ENCODE measurements at regions not wholly inside any gene's neighbourhood (a gene's known extent, or its start where the extent isn't known, plus 50 kb on each side); places are given as distances from the start of the nearest gene placed in this dataset.

GRCh38 chr17:51540151-51540550 lies 279.8 kb downstream of the UTP18 start:
- DNase-seq (ENCODE audit: insufficient read length, low spot score) (no peak), FAIRE-seq (no peak)

GRCh38 chr17:51541215-51541614 lies 280.9 kb downstream of the UTP18 start:
- DNase-seq (ENCODE audit: insufficient read length, low spot score) (no peak), FAIRE-seq (no peak)

GRCh38 chr17:51546114-51546513 lies 285.8 kb downstream of the UTP18 start:
- FAIRE-seq = no peak

GRCh38 chr17:51548125-51548524 lies 287.8 kb downstream of the UTP18 start:
- no peak for DNase-seq (ENCODE audit: insufficient read length, low spot score)
- no peak for FAIRE-seq

More at GRCh38 chr17:51546114-51546513, 285.8 kb downstream of the UTP18 start:
- no peak for DNase-seq (ENCODE audit: insufficient read length, low spot score)

GRCh38 chr17:51555153-51555552 lies 294.8 kb downstream of the UTP18 start:
- no peak for FAIRE-seq
- DNase-seq (ENCODE audit: insufficient read length, low spot score) = no peak

- DNase-seq (ENCODE audit: insufficient read length, low spot score) (no peak), FAIRE-seq (no peak)
Measured at GRCh38 chr17:51559778-51560177, 299.4 kb downstream of the UTP18 start.

GRCh38 chr17:51560398-51560797 lies 300.1 kb downstream of the UTP18 start:
- DNase-seq (ENCODE audit: insufficient read length, low spot score) = no peak
- FAIRE-seq = no peak

GRCh38 chr17:51563961-51564360 lies 303.6 kb downstream of the UTP18 start:
- FAIRE-seq (no peak), DNase-seq (ENCODE audit: insufficient read length, low spot score) (no peak)

GRCh38 chr17:51572115-51572514 lies 311.8 kb downstream of the UTP18 start:
- DNase-seq (ENCODE audit: insufficient read length, low spot score) (no peak), FAIRE-seq (no peak)

All from GM19239 (cell line).